CD4-positive, alpha-beta T cell treated with Interleukin-4 for 1 hour (primary cell): ENCODE measurements at regions not wholly inside any gene's neighbourhood (a gene's known extent, or its start where the extent isn't known, plus 50 kb on each side); places are given as distances from the start of the nearest gene placed in this dataset.
"Not testable (repeated sequence)": the region's sequence is repeated elsewhere in the genome, so short reads cannot be mapped to it uniquely, and the experiment has no call there.

Experiments used
- DNase-seq, 2 donors: peaks; one replicate each; pipeline ENCODE4 v3.0.0-alpha.2; 2020 to 2022

DNA sequence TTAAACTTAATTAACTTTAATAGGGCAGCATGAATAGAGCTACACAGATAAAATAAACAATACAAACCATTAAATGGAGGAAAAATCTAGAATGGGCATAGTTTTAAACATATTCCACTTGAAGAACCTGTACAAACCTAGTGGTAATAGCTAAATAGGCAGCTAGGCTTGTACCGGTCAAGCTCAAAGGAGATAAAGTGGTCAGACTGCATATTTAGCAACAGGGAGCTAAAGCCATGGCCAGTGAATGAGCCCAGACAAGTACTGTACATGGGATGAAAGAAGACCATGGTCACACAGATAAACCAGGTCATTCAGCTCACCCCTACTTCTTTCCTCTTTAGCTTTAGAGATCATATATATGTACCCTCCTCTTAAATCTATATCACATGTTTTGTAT, 186.6 kb upstream of the KRR1 start:
- no peak for DNase-seq

DNA sequence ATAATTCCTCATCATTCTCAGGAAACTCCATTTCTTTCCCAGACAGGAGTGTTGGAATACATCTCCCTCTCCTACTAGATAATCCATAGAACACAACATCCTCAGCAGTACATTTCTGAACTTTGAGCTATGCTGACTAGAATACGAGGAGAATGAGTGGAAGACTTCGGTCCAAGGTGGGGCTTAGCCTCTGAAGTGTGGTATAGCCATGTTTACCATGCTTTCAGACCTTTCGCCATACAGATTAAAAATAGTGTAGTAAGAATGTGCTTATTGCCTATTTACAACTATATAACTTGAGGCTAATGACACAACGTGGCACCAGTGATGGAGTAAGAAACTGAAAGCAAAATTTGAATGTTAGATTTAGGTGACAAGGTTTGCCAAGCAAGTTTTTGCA, 184.5 kb upstream of the KRR1 start:
- no peak for DNase-seq

DNA sequence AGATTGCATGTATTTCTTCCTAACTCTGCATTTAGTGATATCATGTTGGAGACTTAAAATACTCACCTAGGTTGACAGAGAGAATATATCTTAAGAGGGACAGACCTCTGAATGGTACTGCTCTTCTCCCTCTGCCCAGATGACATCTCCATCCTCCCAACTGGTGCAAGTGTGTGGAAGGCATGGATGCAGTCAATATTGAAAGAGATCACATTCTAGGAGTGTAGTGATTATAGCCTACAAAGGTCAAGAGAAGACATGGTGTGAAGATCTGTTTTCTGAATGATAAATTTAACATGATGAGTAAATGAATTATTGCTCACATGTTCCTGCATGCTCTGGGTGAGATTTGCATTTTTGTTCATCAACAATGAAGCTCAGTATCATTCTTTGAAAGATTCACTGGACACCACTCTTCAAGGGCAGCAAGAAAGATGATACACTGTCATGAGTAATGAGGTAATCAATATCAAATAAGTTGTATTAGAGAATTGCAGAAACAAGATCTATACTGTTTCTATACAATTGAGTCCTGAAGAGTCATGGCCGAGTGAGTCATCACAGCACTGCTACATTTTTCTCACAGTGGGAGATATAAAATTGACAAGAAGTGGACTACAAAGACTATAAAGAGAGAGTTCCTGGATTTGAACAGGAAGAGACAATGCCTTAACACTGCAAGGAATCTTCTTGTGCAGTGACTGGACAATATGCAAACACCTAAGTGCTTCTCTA, 183.3 kb upstream of the KRR1 start:
- DNase-seq: no peak

DNA sequence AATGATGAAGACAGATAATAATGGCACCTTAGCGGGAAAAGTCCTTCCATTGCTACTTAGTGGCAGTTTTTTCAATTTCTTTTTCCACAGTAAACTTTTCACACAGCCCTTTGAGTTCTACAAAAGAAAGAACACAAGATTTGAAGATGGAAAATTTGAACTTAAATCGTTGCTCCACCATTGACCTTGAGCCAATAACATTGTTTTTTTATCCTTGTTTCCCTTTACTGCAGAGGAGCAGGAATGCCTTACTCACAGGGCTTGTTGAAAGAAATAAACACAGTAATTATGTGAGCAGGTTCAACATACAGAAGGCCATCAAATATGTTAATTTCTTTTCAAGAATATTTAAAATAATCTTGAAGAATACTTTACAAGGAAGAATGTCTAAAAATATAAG, 181.5 kb upstream of the KRR1 start:
- no peak for DNase-seq

DNA sequence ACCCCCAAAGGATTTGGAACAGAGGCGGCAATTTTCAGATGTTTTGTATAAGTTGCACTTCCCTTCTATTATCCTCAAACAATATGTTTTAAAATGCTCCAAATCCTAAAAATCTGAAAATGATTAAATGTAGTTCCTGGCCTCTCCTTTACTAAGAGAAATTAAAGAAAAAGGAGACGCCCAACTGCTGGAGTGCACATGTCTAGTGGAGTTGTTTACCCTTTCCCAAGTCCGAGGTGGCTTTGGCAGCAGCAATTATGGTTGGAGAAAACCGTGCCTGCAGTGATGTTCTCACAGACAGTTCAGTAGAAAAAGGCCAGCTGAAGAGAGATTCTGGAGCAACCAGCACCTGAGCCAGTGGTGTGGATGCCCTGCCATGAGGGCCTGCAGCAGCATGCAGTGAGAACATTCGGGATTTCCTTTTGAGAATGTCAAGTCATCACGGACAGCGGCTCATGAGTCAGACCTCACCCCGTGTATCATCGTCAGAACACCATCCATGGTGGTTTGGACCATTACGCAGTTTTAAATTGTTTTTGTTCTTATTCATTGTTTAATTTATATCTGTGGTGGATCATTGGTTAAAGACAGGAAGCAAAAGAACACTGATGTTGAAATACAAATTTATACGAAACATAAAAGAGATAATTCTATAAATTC, 179.0 kb upstream of the KRR1 start:
- DNase-seq: no peak

- not testable (repeated sequence) for DNase-seq
These were observed 174.8 kb upstream of the KRR1 start for GRCh38 chr12:75686233-75686632.

GRCh38 chr12:75685617-75686225, 174.3 kb upstream of the KRR1 start:
- DNase-seq: no peak

DNA sequence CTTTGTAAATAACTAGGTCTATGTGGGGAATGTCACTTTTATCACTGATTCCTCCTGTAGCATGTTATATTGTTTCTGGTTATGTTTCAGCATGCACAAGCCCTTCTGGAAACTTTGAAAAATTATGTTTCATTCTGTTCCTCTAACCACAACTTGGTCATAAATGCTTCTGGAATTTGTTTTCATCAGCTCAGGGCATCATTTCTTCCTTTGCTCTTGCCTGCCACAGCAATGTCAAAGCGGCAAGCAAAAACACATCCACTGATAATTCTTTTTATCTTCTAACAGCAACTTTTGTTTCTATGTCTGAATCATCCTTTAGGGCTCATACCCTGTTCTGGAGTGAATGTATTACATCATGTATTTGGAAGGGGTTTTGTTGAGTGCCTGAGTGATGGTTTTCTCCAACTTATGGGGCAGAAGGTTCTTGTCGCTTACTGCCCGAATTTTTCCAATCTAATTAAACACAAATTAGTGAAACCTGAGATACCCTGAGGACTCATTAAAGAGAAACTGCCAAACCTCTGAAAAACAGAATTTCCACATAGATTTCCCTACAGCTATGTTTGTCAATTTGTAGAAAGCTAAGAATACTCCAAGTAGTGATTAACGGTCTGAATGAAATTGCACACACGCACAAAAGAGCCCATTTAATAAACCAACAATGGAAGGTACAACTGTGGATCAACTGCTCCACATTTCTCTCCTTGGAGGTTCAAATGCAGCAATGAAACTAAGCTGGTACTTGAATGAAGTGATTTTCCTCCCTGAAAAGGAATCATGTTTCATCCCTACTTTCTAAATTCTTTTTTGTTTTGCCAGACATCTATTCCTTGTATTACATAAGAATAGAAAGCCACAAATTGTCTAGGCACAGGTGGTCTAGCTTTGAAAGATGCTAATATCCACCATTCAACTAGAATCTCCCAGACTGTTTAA, 173.5 kb upstream of the KRR1 start:
- no peak for DNase-seq

DNA sequence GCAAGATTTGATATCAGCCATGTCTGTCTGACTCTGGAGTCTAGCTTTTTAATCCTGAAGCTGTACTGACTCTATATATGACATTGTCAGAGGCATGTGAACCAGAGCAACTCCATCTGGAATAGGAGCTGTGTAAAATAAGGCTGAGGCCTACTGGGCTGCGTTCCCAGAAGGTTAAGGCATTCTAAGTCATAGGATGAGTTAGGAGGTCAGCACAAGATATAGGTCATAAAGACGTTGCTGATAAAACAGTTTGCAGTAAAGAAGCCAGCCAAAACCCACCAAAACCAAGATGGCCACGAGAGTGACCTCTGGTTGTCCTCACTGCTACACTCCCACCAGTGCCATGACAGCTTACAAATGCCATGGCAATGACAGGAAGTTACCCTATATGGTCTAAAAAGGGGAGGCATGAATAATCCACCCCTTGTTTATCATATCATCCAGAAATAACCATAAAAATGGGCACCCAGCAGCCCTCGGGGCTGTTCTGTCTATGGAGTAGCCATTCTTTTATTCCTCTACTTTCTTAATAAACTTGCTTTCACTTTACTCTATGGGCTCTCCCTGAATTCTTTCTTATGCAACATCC, 172.7 kb upstream of the KRR1 start:
- not testable (repeated sequence) for DNase-seq

GRCh38 chr12:75683220-75683619, 171.8 kb upstream of the KRR1 start:
- DNase-seq: no peak

DNA sequence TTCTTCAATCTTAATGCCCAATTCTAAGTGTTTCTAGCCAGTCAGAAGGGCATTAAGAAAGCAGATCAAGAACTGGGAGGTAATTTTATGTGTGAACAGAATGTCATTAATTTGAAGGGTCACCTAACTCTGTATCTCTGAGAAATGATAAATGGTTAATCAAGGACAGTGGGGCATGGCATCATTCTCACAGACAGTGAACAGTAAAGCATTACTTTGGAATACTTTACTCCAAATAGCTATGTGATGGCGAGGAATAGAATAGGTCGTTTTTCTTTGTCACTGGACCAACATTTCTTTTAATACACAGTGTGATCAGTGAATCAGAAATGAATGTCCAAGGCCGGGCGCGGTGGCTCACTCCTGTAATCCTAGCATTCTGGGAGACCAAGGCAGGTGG, 166.1 kb upstream of the KRR1 start:
- no peak for DNase-seq

GRCh38 chr12:75674393-75674792, 163.0 kb upstream of the KRR1 start:
- DNase-seq: no peak

DNA sequence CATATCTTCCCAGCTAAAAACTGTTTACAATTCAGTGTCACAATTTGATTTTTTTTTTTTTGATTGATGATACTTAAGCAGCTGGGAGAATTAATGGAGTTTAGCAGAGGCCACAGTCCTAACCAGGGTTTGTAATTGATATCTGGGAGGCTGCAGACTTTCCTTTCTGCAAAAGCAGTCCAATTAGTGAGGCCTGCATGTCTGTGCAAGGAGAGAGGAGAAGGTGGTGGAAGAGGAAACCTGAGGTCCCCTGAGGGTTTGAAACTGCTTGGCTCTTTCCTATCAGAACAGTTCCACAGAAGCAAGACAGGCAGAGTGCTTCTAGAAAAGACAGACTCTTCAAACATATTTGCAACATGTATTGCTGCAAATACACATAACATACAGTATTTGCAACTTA, 160.8 kb upstream of the KRR1 start:
- no peak for DNase-seq

DNA sequence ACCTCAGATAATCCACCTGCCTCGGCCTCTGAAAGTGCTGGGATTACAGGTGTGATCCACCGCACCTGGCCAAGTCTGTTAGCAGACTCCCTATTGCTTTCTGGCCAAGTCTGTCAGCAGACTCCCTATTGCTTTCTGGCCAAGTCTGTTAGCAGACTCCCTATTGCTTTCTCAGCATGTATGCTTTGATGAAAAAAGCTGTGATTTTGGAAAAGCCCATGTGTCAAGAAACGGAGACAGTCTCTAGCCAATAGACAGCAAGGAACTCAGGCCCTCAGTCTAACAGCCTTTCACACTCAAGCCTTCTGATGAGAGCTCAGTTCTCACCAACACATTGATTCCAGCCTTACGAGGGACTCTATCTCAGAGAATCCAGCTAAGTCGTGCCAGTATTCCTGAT, 158.8 kb upstream of the KRR1 start:
- DNase-seq: no peak

GRCh38 chr12:75666939-75667334, 155.5 kb upstream of the KRR1 start:
- DNase-seq: no peak

DNA sequence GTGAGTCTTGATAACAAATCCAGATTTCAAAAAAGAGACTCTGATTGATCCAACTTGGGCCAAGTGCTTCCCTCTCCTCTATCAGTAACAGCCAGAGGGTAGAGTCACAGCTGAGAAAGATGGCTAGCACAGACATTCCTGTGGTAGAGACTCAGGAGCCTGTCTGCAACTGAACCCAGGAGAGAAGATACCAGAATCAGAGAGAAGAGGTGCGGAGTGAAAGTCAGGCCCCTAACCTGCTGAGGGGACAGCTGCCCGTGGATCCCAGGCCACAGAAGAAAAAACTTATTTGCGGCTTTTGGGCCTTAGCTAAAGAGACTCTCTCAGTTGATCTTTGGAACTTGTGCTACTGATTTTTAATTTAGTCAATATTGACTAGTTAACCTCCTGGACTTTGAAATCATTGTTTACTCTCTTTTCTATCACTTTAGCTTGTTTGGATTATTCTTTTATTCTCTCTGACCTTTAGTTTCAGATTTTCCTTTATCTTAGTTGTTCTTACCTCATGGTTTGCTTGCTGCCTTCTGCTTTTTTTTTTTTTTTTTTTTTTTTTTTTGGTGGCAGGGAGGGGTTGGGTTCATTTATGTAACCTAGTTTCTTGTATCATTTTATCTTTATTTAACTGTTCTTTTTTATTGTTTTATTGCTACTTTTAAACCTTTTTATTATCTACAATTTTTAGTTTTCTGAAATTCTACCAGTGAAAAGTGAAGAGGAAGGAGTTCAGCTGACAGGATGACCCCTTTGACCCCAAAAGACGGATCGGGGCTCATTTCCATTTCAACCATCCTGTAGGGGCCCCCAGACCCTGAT, 154.9 kb upstream of the KRR1 start:
- no peak for DNase-seq

GRCh38 chr12:75665216-75665615, 153.8 kb upstream of the KRR1 start:
- no peak for DNase-seq

- DNase-seq: no peak
These were observed 151.2 kb upstream of the KRR1 start for GRCh38 chr12:75662511-75663159.

DNA sequence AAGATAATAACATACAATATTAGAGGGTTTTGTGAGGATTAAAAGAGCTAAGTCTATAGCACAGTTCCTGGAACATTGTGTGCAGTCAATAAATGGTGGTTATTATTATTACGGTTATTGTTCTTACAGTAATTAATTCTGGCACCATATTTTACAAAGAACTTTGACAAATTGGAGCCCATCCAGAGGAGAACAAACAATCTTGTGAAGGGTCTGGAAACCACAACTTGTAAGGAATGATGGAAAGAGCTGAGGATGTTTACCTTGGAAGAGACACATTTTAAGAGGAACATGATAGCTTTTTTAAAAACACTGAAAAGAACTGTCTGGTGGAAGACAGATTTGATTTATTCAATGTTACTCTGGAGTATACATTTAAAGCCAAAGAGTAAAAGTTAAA, 150.5 kb upstream of the KRR1 start:
- no peak for DNase-seq

GRCh38 chr12:75660805-75661404, 149.5 kb upstream of the KRR1 start:
- no peak for DNase-seq

GRCh38 chr12:75660107-75660530, 148.7 kb upstream of the KRR1 start:
- DNase-seq: no peak
